Endothelial cell of umbilical vein (primary cell): ENCODE measurements at regions not wholly inside any gene's neighbourhood (a gene's known extent, or its start where the extent isn't known, plus 50 kb on each side); places are given as distances from the start of the nearest gene placed in this dataset.

Experiments
- BruUV-seq: library from RNA; stranded (reverse); fragments of 400-500 nt; replicated peaks from 2 replicates; lab custom pipeline; 2021; lab: Mats Ljungman, UMichigan
- CTCF ChIA-PET: fragments of 300-600, 350-600 bp; sonication (Branson Sonifier 250); formaldehyde crosslinking; loops from one replicate; lab custom pipeline; 2021; ENCODE audit warnings: antibody characterized with exemption, inconsistent platforms; lab: Charles Lee
- POLR2A ChIA-PET: fragments of 300-600, 350-600 bp; sonication (Branson Sonifier 250); formaldehyde crosslinking; loops from one replicate; lab custom pipeline; 2021; ENCODE audit warnings: antibody characterized with exemption, inconsistent platforms; lab: Charles Lee
- DNase-seq: peaks from one replicate; pipeline ENCODE4 v3.0.0-alpha.2; 2011; ENCODE audit warnings: low read depth, low spot score
- FAIRE-seq: peaks from 2 replicates; lab custom pipeline; 2011; peaks lifted over from hg19 to GRCh38; lab: Jason Lieb, UNC
- H2AFZ ChIP-seq: 2 replicates; pipeline ENCODE4 v1.6.0; 2012; ENCODE audit warnings: low read depth, low read length, control low read depth, inconsistent platforms
- H3K27ac ChIP-seq: 2 replicates; pipeline ENCODE4 v1.5.1; 2011; ENCODE audit warnings: low read depth, mild to moderate bottlenecking, control low read depth, low read length, moderate library complexity; ENCODE audit not compliant: insufficient read depth
- H3K27me3 ChIP-seq, 2 experiments: 2 replicates each; pipeline versions ENCODE4 v1.6.0 to v1.6.1; 2011; ENCODE audit warnings: low read length in 2 of 2, mixed read lengths in 1 of 2; ENCODE audit not compliant: control insufficient read depth in 2 of 2, insufficient read depth in 2 of 2
- H3K36me3 ChIP-seq, 2 experiments: 2 replicates in 1 of 2; 3 replicates in 1 of 2; pipeline ENCODE4 v1.5.1; 2011; ENCODE audit warnings: low read length in 2 of 2, mild to moderate bottlenecking in 1 of 2, moderate library complexity in 1 of 2; ENCODE audit not compliant: control insufficient read depth in 2 of 2, insufficient read depth in 2 of 2; ENCODE audit errors: extremely low read depth in 1 of 2
- H3K4me1 ChIP-seq: 3 replicates; pipeline ENCODE4 v1.5.1; 2011; ENCODE audit warnings: mild to moderate bottlenecking, low read length; ENCODE audit not compliant: control insufficient read depth, insufficient read depth; ENCODE audit errors: extremely low read depth
- H3K4me2 ChIP-seq: 2 replicates; pipeline ENCODE4 v1.6.1; 2011; ENCODE audit warnings: low read length, control low read depth, mixed read lengths; ENCODE audit not compliant: insufficient read depth
- H3K4me3 ChIP-seq, 3 experiments: fragments of 200-600 bp in 1 of 3; sonication (generic), shearing (Covaris generic) in 1 of 3; replicated peaks in 1 of 3; 2 replicates each; pipeline ENCODE4 v1.5.1; 2011 to 2016; ENCODE audit warnings: control low read depth in 3 of 3, low read length in 3 of 3, mild to moderate bottlenecking in 2 of 3, inconsistent platforms in 1 of 3, low read depth in 1 of 3, moderate library complexity in 1 of 3; ENCODE audit not compliant: insufficient read depth in 1 of 3
- H3K79me2 ChIP-seq: 2 replicates; pipeline ENCODE4 v1.6.0; 2012; ENCODE audit warnings: low read length, inconsistent platforms; ENCODE audit not compliant: control insufficient read depth, insufficient read depth
- H3K9ac ChIP-seq: replicated peaks from 2 replicates; pipeline ENCODE3; 2011; ENCODE audit warnings: low read length, control low read depth; ENCODE audit not compliant: insufficient read depth; ENCODE audit errors: extremely low read depth
- H3K9me1 ChIP-seq: replicated peaks from 3 replicates; pipeline ENCODE4 v1.6.0; 2011; ENCODE audit warnings: mild to moderate bottlenecking, low read length; ENCODE audit not compliant: control insufficient read depth, insufficient read depth; ENCODE audit errors: extremely low read depth
- H3K9me3 ChIP-seq: replicated peaks from 2 replicates; pipeline ENCODE4 v1.5.1; 2012; ENCODE audit warnings: low read length, inconsistent platforms; ENCODE audit not compliant: control insufficient read depth, insufficient read depth
- H4K20me1 ChIP-seq: replicated peaks from 2 replicates; pipeline ENCODE3; 2011; ENCODE audit warnings: mild to moderate bottlenecking, low read length; ENCODE audit not compliant: control insufficient read depth, insufficient read depth; ENCODE audit errors: extremely low read depth
- CTCF ChIP-seq, 2 donors: IDR thresholded peaks; 1 replicate in 1 of 2; 2 replicates in 1 of 2; pipeline ENCODE4 v1.5.1; 2011; ENCODE audit warnings: low read length in 2 of 2, mild to moderate bottlenecking in 2 of 2, moderate library complexity in 2 of 2, control low read depth in 1 of 2, inconsistent platforms in 1 of 2, low read depth in 1 of 2; ENCODE audit not compliant: insufficient read depth in 1 of 2; ENCODE audit errors: extremely low read depth in 1 of 2
- EZH2 ChIP-seq: IDR thresholded peaks from 2 replicates; pipeline ENCODE4 v1.6.1; 2012; ENCODE audit warnings: borderline replicate concordance, low read depth, mild to moderate bottlenecking, moderate library complexity, low read length, inconsistent platforms; ENCODE audit not compliant: severe bottlenecking
- FOS ChIP-seq: IDR thresholded peaks from 2 replicates; pipeline ENCODE4 v1.6.1; 2011; ENCODE audit warnings: mild to moderate bottlenecking, low read length, moderate library complexity, borderline replicate concordance; ENCODE audit not compliant: insufficient read depth
- GATA2 ChIP-seq: IDR thresholded peaks from 2 replicates; pipeline ENCODE4 v1.7.0; 2011; ENCODE audit warnings: low read depth, mild to moderate bottlenecking, moderate library complexity, mixed read lengths, low read length; ENCODE audit not compliant: insufficient read length, insufficient read depth
- JUN ChIP-seq: IDR thresholded peaks from 2 replicates; pipeline ENCODE4 v1.6.1; 2011; ENCODE audit warnings: borderline replicate concordance, low read depth; ENCODE audit not compliant: insufficient read length, insufficient read depth
- MAX ChIP-seq: IDR thresholded peaks from 2 replicates; pipeline ENCODE4 v1.6.1; 2011; ENCODE audit not compliant: insufficient read depth, insufficient read length
- POLR2A ChIP-seq: IDR thresholded peaks from 2 replicates; pipeline ENCODE4 v1.6.1; 2012; ENCODE audit warnings: low read depth, mild to moderate bottlenecking, control low read depth, low read length
- POLR2AphosphoS5 ChIP-seq: IDR thresholded peaks from 2 replicates; pipeline ENCODE4 v1.6.1; 2012; ENCODE audit warnings: low read depth, mild to moderate bottlenecking, control low read depth, low read length, moderate library complexity; ENCODE audit not compliant: insufficient read depth
- dilution Hi-C: fragments of 300-500 bp; cut with MboI; formaldehyde crosslinking; loops from one replicate; pipeline ENCODE4 v1.15.0; 2019; ENCODE audit warnings: low sequenced_read_pairs; ENCODE audit not compliant: extremely low pct_ligation_motif_present
- intact Hi-C: fragments of 100-400 bp; cut with micrococcal nuclease; formaldehyde crosslinking; loops from one replicate; pipeline ENCODE4 v1.10.0; 2022

- TF ChIP-seq EZH2 (no peak), POLR2AphosphoS5 (no peak), CTCF (IDR thresholded peaks at IDR 0.05; ENCODE audit: extremely low read depth in 1 of 2, insufficient read depth in 1 of 2, low read depth in 1 of 2, low read length in 2 of 2) (no peak), GATA2 (no peak), POLR2A (no peak), MAX (no peak), JUN (no peak), FOS (no peak)
- Histone ChIP-seq H3K27ac (no peak overlapping the region), H4K20me1 (no peaks in the 10 kb centered on the region), H3K9me1 (no peaks in the 10 kb centered on the region), H3K4me3 (no peak overlapping the region), H3K36me3 (no peaks in the 10 kb centered on the region), H3K9me3 (no peaks in the 10 kb centered on the region), H3K9ac (no peak overlapping the region), H2AFZ (no peak overlapping the region), H3K4me2 (no peak overlapping the region), H3K4me1 (no peaks in the 10 kb centered on the region), H3K79me2 (no peaks in the 10 kb centered on the region), H3K27me3 (no peaks in the 10 kb centered on the region)
- DNase-seq = no peak
- intact Hi-C loops = no loop called here
- ChIA-PET CTCF (no interaction called here), POLR2A (no interaction called here)
- BruUV-seq = no TSS peak
- FAIRE-seq = no peak
- dilution Hi-C loops = no loop called here
These were observed 390.6 kb upstream of the ANO3 start for GRCh38 chr11:25941353-25941752.
